IMR-90 (cell line): ENCODE measurements at regions not wholly inside any gene's neighbourhood (a gene's known extent, or its start where the extent isn't known, plus 50 kb on each side); places are given as distances from the start of the nearest gene placed in this dataset.

Source experiments
- ATAC-seq: fragments of 200-7000 bp; cut with Tn5 transposase; 2 replicates; pipeline ENCODE4 v1.9.1; 2020; ENCODE audit warnings: low read depth, mild to moderate bottlenecking, moderate library complexity
- BruUV-seq: library from RNA; stranded (reverse); fragments of 400-500 nt; replicated peaks from 2 replicates; lab custom pipeline; 2021; lab: Mats Ljungman, UMichigan
- CTCF ChIA-PET: fragments of 300-600 bp; formaldehyde crosslinking; extraction: SDS; loops from one replicate; lab custom pipeline; 2021; ENCODE audit warnings: antibody characterized with exemption; lab: Yijun Ruan, JAX
- POLR2A ChIA-PET: fragments of 300-600 bp; sonication (Branson Sonifier 250); formaldehyde crosslinking; loops from one replicate; lab custom pipeline; 2022; ENCODE audit warnings: antibody characterized with exemption; ENCODE audit not compliant: unreplicated experiment; lab: Charles Lee
- DNase-seq: peaks from one replicate; pipeline ENCODE4 v3.0.0; 2013
- H2AFZ ChIP-seq: replicated peaks from 2 replicates; pipeline ENCODE3; 2013; ENCODE audit warnings: low read length, mild to moderate bottlenecking; ENCODE audit not compliant: poor library complexity
- H2AK5ac ChIP-seq: 2 replicates; pipeline ENCODE4 v1.6.1; 2013; ENCODE audit warnings: low read depth, low read length, inconsistent platforms
- H2AK9ac ChIP-seq: replicated peaks from 2 replicates; pipeline ENCODE3; 2013; ENCODE audit warnings: mild to moderate bottlenecking, low read depth, low read length, moderate library complexity; ENCODE audit not compliant: poor library complexity
- H2BK120ac ChIP-seq: 2 replicates; pipeline ENCODE4 v1.6.1; 2013; ENCODE audit warnings: low read depth, low read length, inconsistent platforms
- H2BK15ac ChIP-seq: 3 replicates; pipeline ENCODE4 v1.6.1; 2013; ENCODE audit warnings: low read depth, low read length, inconsistent platforms
- H2BK20ac ChIP-seq: 2 replicates; pipeline ENCODE4 v1.6.1; 2013; ENCODE audit warnings: low read depth, mild to moderate bottlenecking, inconsistent platforms, low read length, moderate library complexity
- H2BK5ac ChIP-seq: 2 replicates; pipeline ENCODE4 v1.6.1; 2013; ENCODE audit warnings: mild to moderate bottlenecking, low read depth, low read length, inconsistent platforms; ENCODE audit not compliant: poor library complexity, severe bottlenecking
- H3K14ac ChIP-seq: replicated peaks from 2 replicates; pipeline ENCODE4 v1.6.1; 2013; ENCODE audit warnings: low read depth, low read length, inconsistent platforms
- H3K18ac ChIP-seq: 2 replicates; pipeline ENCODE4 v1.6.1; 2013; ENCODE audit warnings: low read depth, low read length, control low read depth
- H3K23ac ChIP-seq: 2 replicates; pipeline ENCODE4 v1.6.1; 2013; ENCODE audit warnings: low read depth, low read length, inconsistent platforms
- H3K27ac ChIP-seq: 2 replicates; pipeline ENCODE4 v1.5.1; 2013; ENCODE audit warnings: mild to moderate bottlenecking, control low read depth, low read length; ENCODE audit not compliant: insufficient read depth
- H3K27me3 ChIP-seq: 2 replicates; pipeline ENCODE4 v1.6.1; 2013; ENCODE audit warnings: low read length; ENCODE audit not compliant: control insufficient read depth, insufficient read depth
- H3K36me3 ChIP-seq: 2 replicates; pipeline ENCODE4 v1.6.1; 2013; ENCODE audit warnings: low read length, mixed read lengths; ENCODE audit not compliant: control insufficient read depth, insufficient read depth
- H3K4ac ChIP-seq: 2 replicates; pipeline ENCODE4 v1.6.1; 2013; ENCODE audit warnings: low read depth, low read length, inconsistent platforms
- H3K4me1 ChIP-seq: 2 replicates; pipeline ENCODE4 v1.6.1; 2013; ENCODE audit warnings: low read length, mixed read lengths; ENCODE audit not compliant: control insufficient read depth, insufficient read depth
- H3K4me2 ChIP-seq: 2 replicates; pipeline ENCODE4 v1.6.1; 2013; ENCODE audit warnings: low read depth, mild to moderate bottlenecking, control low read depth, low read length, moderate library complexity
- H3K4me3 ChIP-seq: 2 replicates; pipeline ENCODE4 v1.5.1; 2013; ENCODE audit warnings: low read depth, mild to moderate bottlenecking, control low read depth, low read length, moderate library complexity; ENCODE audit not compliant: insufficient read depth
- H3K56ac ChIP-seq: 2 replicates; pipeline ENCODE4 v1.6.1; 2013; ENCODE audit warnings: low read length, inconsistent platforms; ENCODE audit not compliant: insufficient read depth; ENCODE audit errors: extremely low read depth
- H3K79me1 ChIP-seq, 2 experiments: 2 replicates each; pipeline ENCODE4 v1.6.1; 2013; ENCODE audit warnings: low read length in 2 of 2, inconsistent platforms in 1 of 2, low read depth in 1 of 2
- H3K9ac ChIP-seq: 2 replicates; pipeline ENCODE4 v1.6.1; 2013; ENCODE audit warnings: low read depth, low read length, control low read depth
- H3K9me1 ChIP-seq: 2 replicates; pipeline ENCODE4 v1.6.1; 2013; ENCODE audit warnings: low read length, inconsistent platforms; ENCODE audit not compliant: insufficient read depth
- H3K9me3 ChIP-seq: 2 replicates; pipeline ENCODE4 v1.6.1; 2013; ENCODE audit warnings: low read length; ENCODE audit not compliant: control insufficient read depth, insufficient read depth
- H4K20me1 ChIP-seq: 2 replicates; pipeline ENCODE4 v1.6.1; 2013; ENCODE audit warnings: low read length, inconsistent platforms; ENCODE audit not compliant: insufficient read depth
- H4K5ac ChIP-seq: 2 replicates; pipeline ENCODE4 v1.6.1; 2013; ENCODE audit warnings: mild to moderate bottlenecking, low read depth, low read length, control low read depth
- H4K8ac ChIP-seq, 2 experiments: 2 replicates each; pipeline ENCODE4 v1.6.1; 2013; ENCODE audit warnings: low read depth in 2 of 2, low read length in 2 of 2, control low read depth in 1 of 2, inconsistent platforms in 1 of 2
- H4K91ac ChIP-seq: 2 replicates; pipeline ENCODE4 v1.6.1; 2013; ENCODE audit warnings: low read depth, low read length, inconsistent platforms; ENCODE audit not compliant: insufficient read depth
- MAFK ChIP-seq: IDR thresholded peaks from 2 replicates; pipeline ENCODE4 v1.6.1; 2012; ENCODE audit warnings: low read depth, low read length, improper control_type of control experiment
- WGBS, 2 experiments: methylation state at CpG; one replicate each; pipeline versions ENCODE4 v1.1.5 to v1.1.7; 2013; ENCODE audit warnings: missing lambda C conversion rate in 2 of 2; ENCODE audit not compliant: insufficient read length in 1 of 2; ENCODE audit errors: extremely low coverage in 2 of 2; 5-methylcytosine and 5-hydroxymethylcytosine counted together
- dilution Hi-C: fragments of 300-500 bp; cut with HindIII; formaldehyde crosslinking; loops from one replicate; pipeline ENCODE4 v1.14.3; 2018; ENCODE audit warnings: low sequenced_read_pairs; ENCODE audit not compliant: unreplicated experiment
- in situ Hi-C: fragments of 300-500 bp; cut with MboI; formaldehyde crosslinking; loops from 3 replicates; pipeline ENCODE4 v1.14.3; 2019; ENCODE audit warnings: low sequenced_read_pairs, inconsistent platforms, mixed read lengths
- intact Hi-C: fragments of 100-400 bp; cut with micrococcal nuclease; formaldehyde crosslinking; loops from 2 replicates; pipeline ENCODE4 v1.10.0; 2022

DNA sequence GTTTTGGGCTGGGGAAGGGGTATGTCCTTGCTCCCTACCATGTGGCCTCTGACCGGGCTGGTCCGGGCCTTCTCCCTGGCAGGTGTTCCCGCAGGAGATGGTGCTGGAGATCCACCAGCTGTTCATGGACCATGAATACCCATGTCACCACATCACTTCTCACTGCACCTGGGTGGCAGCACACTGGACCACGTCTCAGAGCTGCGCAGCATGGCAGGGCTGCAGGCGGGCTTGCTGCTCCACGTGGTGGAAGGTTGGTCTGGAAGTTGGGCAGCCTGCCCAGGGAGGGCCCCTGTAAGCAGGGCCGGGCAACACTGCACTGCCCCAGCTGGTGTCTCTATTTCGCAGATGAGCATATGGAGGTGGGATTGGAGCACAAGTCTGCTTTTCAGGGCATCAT, 169.5 kb upstream of the ZNF267 start:
- Histone ChIP-seq H2BK5ac (no peak overlapping the region), H3K4ac (no peak overlapping the region), H2AFZ (no peak overlapping the region), H2AK9ac (no peak overlapping the region), H3K36me3 (peaks cover 39% of the 10 kb centered on the region), H3K79me1 (peaks cover 3 to 10% of the 10 kb centered on the region in 2 experiments; a peak in 3 of 4 replicates), H4K5ac (no peak overlapping the region), H3K18ac (no peak overlapping the region), H4K91ac (no peak overlapping the region), H3K56ac (no peak overlapping the region), H4K8ac (no peak overlapping the region), H3K4me3 (no peak overlapping the region), H3K9me3 (no peaks in the 10 kb centered on the region), H3K9me1 (no peaks in the 10 kb centered on the region), H3K27me3 (no peaks in the 10 kb centered on the region), H3K27ac (no peak overlapping the region), H3K9ac (no peak overlapping the region), H2BK20ac (no peak overlapping the region), H3K23ac (no peak overlapping the region), H2AK5ac (no peak overlapping the region), H3K4me2 (no peak overlapping the region), H2BK120ac (no peak overlapping the region), H2BK15ac (no peak overlapping the region), H3K14ac (no peak overlapping the region), H3K4me1 (no peaks in the 10 kb centered on the region), H4K20me1 (no peaks in the 10 kb centered on the region)
- CTCF ChIA-PET: no interaction called here
- DNase-seq (no peak), ATAC-seq (no peak)
- no CpG with 5 or more reads among the region's 9 CpGs for WGBS, 2 experiments
- in situ Hi-C loops: loop anchor here (10.0 to 25.0 kb wide), 4 partner anchors 61 to 717 kb away; partner anchors contain the start of genes HSD3B7 and RUSF1
- dilution Hi-C loops: no loop called here
- POLR2A ChIA-PET: no interaction called here
- TF ChIP-seq MAFK: no peak
- intact Hi-C loops: no loop called here
- BruUV-seq: no TSS peak
